ENCODE measurements at regions not wholly inside any gene's neighbourhood (a gene's known extent, or its start where the extent isn't known, plus 50 kb on each side); places are given as distances from the start of the nearest gene placed in this dataset.

- Histone ChIP-seq H3K27me3 (ENCODE audit: control insufficient read depth, insufficient read depth, low read length) (no peaks in the 10 kb centered on the region), H3K36me3 (ENCODE audit: control insufficient read depth, insufficient read depth, low read length) (no peaks in the 10 kb centered on the region), H3K4me3 (ENCODE audit: low read depth, low read length) (no peak overlapping the region)
- peak; percentile 83 for FAIRE-seq
- peak; percentile 97 for DNase-seq (ENCODE audit: low read depth)
- peak; percentile 10 for TF ChIP-seq CTCF (IDR thresholded peaks at IDR 0.05; ENCODE audit: insufficient read depth, low read length, severe bottlenecking)
Measured at GRCh38 chr5:74394916-74395880, 245.3 kb downstream of the ENC1 start.

- DNase-seq (ENCODE audit: low read depth): no peak
- peak; percentile 29 for TF ChIP-seq CTCF (IDR thresholded peaks at IDR 0.05; ENCODE audit: insufficient read depth, low read length, severe bottlenecking)
- H3K27me3 ChIP-seq (ENCODE audit: control insufficient read depth, insufficient read depth, low read length): no peaks in the 10 kb centered on the region
Measured at GRCh38 chr5:74394528-74394915, 246.0 kb downstream of the ENC1 start.

GRCh38 chr5:74393943-74394342 lies 246.6 kb downstream of the ENC1 start:
- no peak for DNase-seq (ENCODE audit: low read depth)
- no peak for TF ChIP-seq CTCF (IDR thresholded peaks at IDR 0.05; ENCODE audit: insufficient read depth, low read length, severe bottlenecking)
- no peak overlapping the region for H3K4me3 ChIP-seq (ENCODE audit: low read depth, low read length)
- H3K27me3 ChIP-seq (ENCODE audit: control insufficient read depth, insufficient read depth, low read length): no peaks in the 10 kb centered on the region
- no peak for FAIRE-seq
- no peaks in the 10 kb centered on the region for H3K36me3 ChIP-seq (ENCODE audit: control insufficient read depth, insufficient read depth, low read length)

More at GRCh38 chr5:74394528-74394915, 246.0 kb downstream of the ENC1 start:
- no peak for FAIRE-seq
- H3K36me3 ChIP-seq (ENCODE audit: control insufficient read depth, insufficient read depth, low read length): no peaks in the 10 kb centered on the region
- no peak overlapping the region for H3K4me3 ChIP-seq (ENCODE audit: low read depth, low read length)

- no peaks in the 10 kb centered on the region for H3K27me3 ChIP-seq (ENCODE audit: control insufficient read depth, insufficient read depth, low read length)
- DNase-seq (ENCODE audit: low read depth) (peak; percentile 62), FAIRE-seq (no peak)
- no peak for TF ChIP-seq CTCF (IDR thresholded peaks at IDR 0.05; ENCODE audit: insufficient read depth, low read length, severe bottlenecking)
- H3K4me3 ChIP-seq (ENCODE audit: low read depth, low read length): no peak overlapping the region
- H3K36me3 ChIP-seq (ENCODE audit: control insufficient read depth, insufficient read depth, low read length): no peaks in the 10 kb centered on the region
Measured at GRCh38 chr5:74392711-74393351, 247.7 kb downstream of the ENC1 start.

GRCh38 chr5:74391410-74391809 lies 249.1 kb downstream of the ENC1 start:
- no peaks in the 10 kb centered on the region for H3K36me3 ChIP-seq (ENCODE audit: control insufficient read depth, insufficient read depth, low read length)
- no peak for DNase-seq (ENCODE audit: low read depth)
- H3K27me3 ChIP-seq (ENCODE audit: control insufficient read depth, insufficient read depth, low read length): no peaks in the 10 kb centered on the region
- no peak overlapping the region for H3K4me3 ChIP-seq (ENCODE audit: low read depth, low read length)
- TF ChIP-seq CTCF (IDR thresholded peaks at IDR 0.05; ENCODE audit: insufficient read depth, low read length, severe bottlenecking): no peak
- FAIRE-seq: no peak

Measured in bronchial epithelial cell (primary cell).